ENCODE measurements at regions not wholly inside any gene's neighbourhood (a gene's known extent, or its start where the extent isn't known, plus 50 kb on each side); places are given as distances from the start of the nearest gene placed in this dataset.

DNA sequence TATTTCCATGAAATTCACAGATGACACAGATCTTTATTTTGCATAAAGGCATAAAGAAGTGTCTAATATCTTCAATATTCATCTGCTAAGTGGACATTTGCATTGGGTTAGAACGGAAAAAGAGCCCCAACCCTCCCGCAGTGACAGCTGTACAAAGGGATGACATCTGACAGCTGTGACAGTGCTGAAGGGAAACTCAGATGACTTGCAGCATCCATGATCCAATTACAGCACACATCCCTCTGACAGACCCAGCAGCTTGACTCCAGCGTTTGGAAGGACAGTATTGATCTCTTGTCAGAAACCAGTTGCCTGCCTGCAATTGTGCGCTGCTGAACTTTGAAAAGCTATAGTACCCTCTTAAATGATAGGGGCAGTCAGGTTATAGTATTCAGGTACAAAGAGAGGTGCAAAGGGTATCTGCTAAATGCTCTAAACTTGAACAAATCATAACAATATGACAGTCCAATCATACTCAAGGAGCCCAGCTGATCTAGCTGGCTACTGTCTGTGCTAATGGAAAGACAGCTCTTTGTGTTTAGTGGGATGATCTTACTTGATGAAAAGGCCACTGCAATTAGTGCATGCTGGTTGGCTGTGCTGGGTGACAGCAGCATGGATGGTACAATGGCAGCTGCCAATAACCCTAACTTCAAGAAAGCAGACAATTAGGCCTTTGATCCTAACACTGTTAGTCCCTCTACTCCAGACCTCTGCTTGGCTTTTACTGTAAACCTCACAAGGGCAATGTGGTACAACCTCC is 599.2 kb downstream of the NR4A2 start:
- TF ChIP-seq, protein P1, sequence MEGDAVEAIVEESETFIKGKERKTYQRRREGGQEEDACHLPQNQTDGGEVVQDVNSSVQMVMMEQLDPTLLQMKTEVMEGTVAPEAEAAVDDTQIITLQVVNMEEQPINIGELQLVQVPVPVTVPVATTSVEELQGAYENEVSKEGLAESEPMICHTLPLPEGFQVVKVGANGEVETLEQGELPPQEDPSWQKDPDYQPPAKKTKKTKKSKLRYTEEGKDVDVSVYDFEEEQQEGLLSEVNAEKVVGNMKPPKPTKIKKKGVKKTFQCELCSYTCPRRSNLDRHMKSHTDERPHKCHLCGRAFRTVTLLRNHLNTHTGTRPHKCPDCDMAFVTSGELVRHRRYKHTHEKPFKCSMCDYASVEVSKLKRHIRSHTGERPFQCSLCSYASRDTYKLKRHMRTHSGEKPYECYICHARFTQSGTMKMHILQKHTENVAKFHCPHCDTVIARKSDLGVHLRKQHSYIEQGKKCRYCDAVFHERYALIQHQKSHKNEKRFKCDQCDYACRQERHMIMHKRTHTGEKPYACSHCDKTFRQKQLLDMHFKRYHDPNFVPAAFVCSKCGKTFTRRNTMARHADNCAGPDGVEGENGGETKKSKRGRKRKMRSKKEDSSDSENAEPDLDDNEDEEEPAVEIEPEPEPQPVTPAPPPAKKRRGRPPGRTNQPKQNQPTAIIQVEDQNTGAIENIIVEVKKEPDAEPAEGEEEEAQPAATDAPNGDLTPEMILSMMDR (IDR thresholded peaks at IDR 0.05) = no peak
- TF ChIP-seq POLR2A (IDR thresholded peaks at IDR 0.05) = no peak
- TF ChIP-seq POLR2AphosphoS5 (IDR thresholded peaks at IDR 0.05; ENCODE audit: insufficient read depth in 1 of 2, low read depth in 1 of 2) = no peak
